B cell (primary cell): ENCODE measurements at regions not wholly inside any gene's neighbourhood (a gene's known extent, or its start where the extent isn't known, plus 50 kb on each side); places are given as distances from the start of the nearest gene placed in this dataset.

Experiments
- ATAC-seq: fragments of 200-7000 bp; cut with Tn5 transposase; one replicate; pipeline ENCODE4 v1.10.0; 2021; ENCODE audit warnings: low read depth, mild to moderate bottlenecking, moderate number of reproducible peaks, moderate library complexity
- CTCF ChIA-PET: fragments of 350-600 bp; sonication (Branson Sonifier 250); formaldehyde crosslinking; loops from one replicate; lab custom pipeline; 2021; ENCODE audit warnings: antibody characterized with exemption, inconsistent platforms; lab: Charles Lee
- POLR2A ChIA-PET: fragments of 350-600 bp; sonication (Branson Sonifier 250); formaldehyde crosslinking; loops from one replicate; lab custom pipeline; 2021; ENCODE audit warnings: antibody characterized with exemption; lab: Charles Lee
- DNase-seq: peaks from one replicate; pipeline ENCODE4 v3.0.0; 2013
- H2AFZ ChIP-seq: 2 replicates; pipeline ENCODE4 v1.6.1; 2012; ENCODE audit warnings: mild to moderate bottlenecking, low read depth, low read length; ENCODE audit not compliant: insufficient read depth, poor library complexity, severe bottlenecking
- H3K27ac ChIP-seq, 2 donors: 1 replicate in 1 of 2; 2 replicates in 1 of 2; pipeline ENCODE4 v1.5.1; 2012 to 2013; ENCODE audit warnings: low read length in 2 of 2, mild to moderate bottlenecking in 2 of 2, moderate library complexity in 1 of 2
- H3K27me3 ChIP-seq, 4 experiments: fragments of 200-600 bp in 1 of 4; sonication (generic) in 1 of 4; replicated peaks in 1 of 4; 1 replicate in 2 of 4; 2 replicates in 2 of 4; pipeline versions ENCODE4 v1.6.1 to v1.7.0; 2013 to 2016; ENCODE audit warnings: low read length in 3 of 4, mild to moderate bottlenecking in 2 of 4, mixed read lengths in 1 of 4, moderate library complexity in 1 of 4; ENCODE audit not compliant: insufficient read depth in 4 of 4, control insufficient read depth in 3 of 4; ENCODE audit errors: control extremely low read depth in 1 of 4
- H3K36me3 ChIP-seq, 2 experiments: replicated peaks in 1 of 2; 1 replicate in 1 of 2; 2 replicates in 1 of 2; pipeline versions ENCODE4 v1.6.1 to v1.7.1; 2013; ENCODE audit warnings: low read length in 1 of 2; ENCODE audit not compliant: insufficient read depth in 2 of 2, control insufficient read depth in 1 of 2; ENCODE audit errors: control extremely low read depth in 1 of 2, extremely low read depth in 1 of 2
- H3K4me1 ChIP-seq, 2 donors: fragments of 200-600 bp in 1 of 2; sonication (generic) in 1 of 2; 1 replicate in 1 of 2; 2 replicates in 1 of 2; pipeline versions ENCODE4 v1.5.1 to v1.6.1; 2013 to 2017; ENCODE audit warnings: low read length in 2 of 2; ENCODE audit not compliant: control insufficient read depth in 2 of 2, insufficient read depth in 2 of 2
- H3K4me2 ChIP-seq: replicated peaks from 2 replicates; pipeline ENCODE3; 2012; ENCODE audit warnings: mild to moderate bottlenecking, low read depth, low read length; ENCODE audit not compliant: poor library complexity, severe bottlenecking
- H3K4me3 ChIP-seq, 5 experiments: fragments of 200-600 bp in 1 of 5; sonication (generic) in 1 of 5; 1 replicate in 3 of 5; 2 replicates in 2 of 5; pipeline versions ENCODE4 v1.5.1 to v1.7.0; 2011 to 2016; ENCODE audit warnings: low read length in 4 of 5, mild to moderate bottlenecking in 4 of 5, low read depth in 2 of 5, control low read depth in 1 of 5, moderate library complexity in 1 of 5; ENCODE audit not compliant: insufficient read depth in 1 of 5; ENCODE audit errors: control extremely low read depth in 1 of 5, extremely low read depth in 1 of 5
- H3K79me2 ChIP-seq: fragments of 200-600 bp; sonication (generic); one replicate; pipeline ENCODE4 v1.6.0; 2016; ENCODE audit warnings: low read length; ENCODE audit not compliant: control insufficient read depth, insufficient read depth
- H3K9ac ChIP-seq: fragments of 200-600 bp; sonication (generic); 2 replicates; pipeline ENCODE4 v1.6.1; 2017; ENCODE audit warnings: mild to moderate bottlenecking, low read length, moderate library complexity
- H3K9me3 ChIP-seq, 3 donors: one replicate each; pipeline versions ENCODE4 v1.6.1 to v1.7.1; 2013; ENCODE audit warnings: low read length in 2 of 3; ENCODE audit not compliant: control insufficient read depth in 2 of 3, insufficient read depth in 1 of 3; ENCODE audit errors: control extremely low read depth in 1 of 3
- H4K20me1 ChIP-seq: 2 replicates; pipeline ENCODE4 v1.6.0; 2012; ENCODE audit warnings: mild to moderate bottlenecking, low read length; ENCODE audit not compliant: insufficient read depth, control insufficient read depth, poor library complexity, severe bottlenecking
- H3K27ac Mint-ChIP-seq: one replicate; pipeline ENCODE4 v1.8.0; 2021; ENCODE audit warnings: mixed read lengths
- H3K27me3 Mint-ChIP-seq: one replicate; pipeline ENCODE4 v1.8.0; 2021; ENCODE audit warnings: mixed read lengths
- H3K4me1 Mint-ChIP-seq: one replicate; pipeline ENCODE4 v1.8.0; 2021; ENCODE audit warnings: mixed read lengths
- H3K4me3 Mint-ChIP-seq: one replicate; pipeline ENCODE4 v1.8.0; 2021; ENCODE audit warnings: mixed read lengths
- H3K9me3 Mint-ChIP-seq: one replicate; pipeline ENCODE4 v1.8.0; 2022; ENCODE audit warnings: mixed read lengths; ENCODE audit not compliant: insufficient read depth
- EZH2 ChIP-seq: IDR thresholded peaks from 2 replicates; pipeline ENCODE4 v1.6.1; 2012; ENCODE audit warnings: borderline replicate concordance, low read depth, mild to moderate bottlenecking, moderate library complexity, low read length; ENCODE audit not compliant: insufficient read depth, poor library complexity, severe bottlenecking
- WGBS: methylation state at CpG from one replicate; pipeline ENCODE4 v1.1.5; 2013; ENCODE audit warnings: missing lambda C conversion rate; ENCODE audit not compliant: insufficient coverage; 5-methylcytosine and 5-hydroxymethylcytosine counted together
- intact Hi-C: fragments of 100-400 bp; cut with micrococcal nuclease; formaldehyde crosslinking; loops from one replicate; pipeline ENCODE4 v1.10.0; 2022
- TF ChIP-seq, protein P1 (sequence below): fragments of 200-600 bp; IDR thresholded peaks from one replicate; pipeline ENCODE4 v1.8.0; 2022; ENCODE audit warnings: antibody characterized with exemption, mild to moderate bottlenecking

DNA sequence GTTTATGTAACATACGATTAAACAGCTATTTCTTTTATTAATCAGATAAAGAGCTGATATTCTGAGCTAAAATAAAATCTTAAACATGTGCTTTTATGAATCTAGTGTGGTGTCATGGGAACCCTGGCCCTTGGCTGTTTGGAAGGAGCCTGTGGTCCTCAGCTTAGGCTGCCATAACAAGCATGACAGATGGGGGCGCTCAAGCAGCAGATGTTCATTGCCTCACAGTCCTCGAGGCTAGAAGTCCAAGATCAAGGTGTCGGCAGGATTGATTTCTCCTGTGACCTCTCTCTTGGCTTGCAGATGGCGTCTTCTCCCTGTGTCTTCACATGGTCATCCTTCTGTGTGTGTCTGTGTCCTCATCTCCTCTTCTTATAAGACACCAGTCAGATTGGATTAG, 448.2 kb downstream of the GADD45G start:
- CTCF ChIA-PET: no interaction called here

GRCh38 chr9:90054810-90055209, 450.0 kb downstream of the GADD45G start:
- Histone ChIP-seq H3K4me1 (no peaks in the 10 kb centered on the region), H3K27me3 (peaks cover 0 to 2% (median 0%) of the 10 kb centered on the region in 4 experiments), H2AFZ (no peak overlapping the region), H3K79me2 (no peaks in the 10 kb centered on the region), H3K4me3 (no peak overlapping the region), H3K9me3 (peaks cover 0 to 17% (median 7%) of the 10 kb centered on the region in 3 donors), H3K27ac (no peak overlapping the region), H3K4me2 (no peak overlapping the region), H3K36me3 (no peaks in the 10 kb centered on the region), H3K9ac (no peak overlapping the region), H4K20me1 (no peaks in the 10 kb centered on the region)
- intact Hi-C loops: no loop called here
- Mint-ChIP-seq H3K27ac (no peak overlapping the region), H3K4me3 (no peak overlapping the region), H3K4me1 (no peaks in the 10 kb centered on the region), H3K9me3 (peaks cover 7% of the 10 kb centered on the region), H3K27me3 (peaks cover 27% of the 10 kb centered on the region)
- POLR2A ChIA-PET: no interaction called here
- ATAC-seq: no peak
- TF ChIP-seq, protein P1, sequence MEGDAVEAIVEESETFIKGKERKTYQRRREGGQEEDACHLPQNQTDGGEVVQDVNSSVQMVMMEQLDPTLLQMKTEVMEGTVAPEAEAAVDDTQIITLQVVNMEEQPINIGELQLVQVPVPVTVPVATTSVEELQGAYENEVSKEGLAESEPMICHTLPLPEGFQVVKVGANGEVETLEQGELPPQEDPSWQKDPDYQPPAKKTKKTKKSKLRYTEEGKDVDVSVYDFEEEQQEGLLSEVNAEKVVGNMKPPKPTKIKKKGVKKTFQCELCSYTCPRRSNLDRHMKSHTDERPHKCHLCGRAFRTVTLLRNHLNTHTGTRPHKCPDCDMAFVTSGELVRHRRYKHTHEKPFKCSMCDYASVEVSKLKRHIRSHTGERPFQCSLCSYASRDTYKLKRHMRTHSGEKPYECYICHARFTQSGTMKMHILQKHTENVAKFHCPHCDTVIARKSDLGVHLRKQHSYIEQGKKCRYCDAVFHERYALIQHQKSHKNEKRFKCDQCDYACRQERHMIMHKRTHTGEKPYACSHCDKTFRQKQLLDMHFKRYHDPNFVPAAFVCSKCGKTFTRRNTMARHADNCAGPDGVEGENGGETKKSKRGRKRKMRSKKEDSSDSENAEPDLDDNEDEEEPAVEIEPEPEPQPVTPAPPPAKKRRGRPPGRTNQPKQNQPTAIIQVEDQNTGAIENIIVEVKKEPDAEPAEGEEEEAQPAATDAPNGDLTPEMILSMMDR: no peak
- TF ChIP-seq EZH2: no peak
- CTCF ChIA-PET: no interaction called here
- no peak for DNase-seq

More for the DNA sequence above, 448.2 kb downstream of the GADD45G start:
- no peak for ATAC-seq
- Histone ChIP-seq H3K4me2 (no peak overlapping the region), H3K4me1 (no peaks in the 10 kb centered on the region), H2AFZ (no peak overlapping the region), H3K9ac (no peak overlapping the region), H3K27ac (no peak overlapping the region), H3K36me3 (no peaks in the 10 kb centered on the region), H3K9me3 (peaks cover 0 to 17% (median 7%) of the 10 kb centered on the region in 3 donors), H3K4me3 (no peak overlapping the region), H3K27me3 (peaks cover 0 to 2% (median 0%) of the 10 kb centered on the region in 4 experiments), H4K20me1 (no peaks in the 10 kb centered on the region), H3K79me2 (no peaks in the 10 kb centered on the region)
- WGBS: 74% methylated on average over 4 of the region's 5 CpGs
- no peak for TF ChIP-seq EZH2
- TF ChIP-seq, protein P1: peak; percentile 15
- intact Hi-C loops: no loop called here
- no peak for DNase-seq
- POLR2A ChIA-PET: no interaction called here
- Mint-ChIP-seq H3K9me3 (peaks cover 11% of the 10 kb centered on the region), H3K27me3 (peaks cover 27% of the 10 kb centered on the region), H3K4me1 (no peaks in the 10 kb centered on the region), H3K4me3 (no peak overlapping the region), H3K27ac (no peak overlapping the region)
